ENCODE measurements at regions not wholly inside any gene's neighbourhood (a gene's known extent, or its start where the extent isn't known, plus 50 kb on each side); places are given as distances from the start of the nearest gene placed in this dataset.

GRCh38 chr17:436571-436970, 84.0 kb upstream of the RPH3AL start:
- TF ChIP-seq ATF3 (IDR thresholded peaks at IDR 0.05; ENCODE audit: insufficient read depth, low read depth, low read length) (no peak), CTCF (IDR thresholded peaks at IDR 0.05; ENCODE audit: control extremely low read depth in 1 of 3, insufficient read depth in 1 of 3, low read depth in 1 of 3, low read length in 3 of 3) (no peak), RAD21 (IDR thresholded peaks at IDR 0.05 in 1 of 2, conservative IDR thresholded peaks at IDR 0.05 in 1 of 2; ENCODE audit: low read depth in 2 of 2, low read length in 2 of 2) (no peak), TAF1 (IDR thresholded peaks at IDR 0.05; ENCODE audit: low read depth, low read length) (no peak)

Data from H1 (cell line).